ENCODE measurements at regions not wholly inside any gene's neighbourhood (a gene's known extent, or its start where the extent isn't known, plus 50 kb on each side); places are given as distances from the start of the nearest gene placed in this dataset.

DNA sequence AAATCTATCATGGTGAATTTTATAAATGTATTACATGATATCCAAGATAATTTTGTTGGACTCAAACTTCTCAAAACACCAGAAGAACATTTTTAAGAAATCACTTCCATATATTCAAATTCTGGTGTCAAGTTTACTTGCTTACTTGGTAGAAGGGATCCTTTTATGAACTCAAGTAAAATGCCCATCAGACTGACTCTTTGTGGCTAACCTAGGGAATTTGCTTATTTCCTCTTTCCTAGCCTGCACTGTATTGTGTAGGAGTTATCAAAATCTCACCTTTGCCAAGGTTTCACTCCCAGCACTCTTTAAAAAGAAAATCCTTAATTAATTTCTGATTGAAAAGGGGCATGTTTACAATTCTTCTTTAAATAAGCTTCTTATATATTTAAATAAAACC, 196.5 kb downstream of the DUSP6 start:
- no peak overlapping the region for H3K4me3 ChIP-seq (ENCODE audit: low read depth in 2 of 2, low read length in 1 of 2)
- no peak overlapping the region for H3K27ac ChIP-seq (ENCODE audit: low read depth in 2 of 2, low read length in 1 of 2)
- no peaks in the 10 kb centered on the region for H3K79me2 ChIP-seq (ENCODE audit: insufficient read depth)
- peak overlapping the region; percentile 54; the same call in 1 of the 2 replicates for H2AFZ ChIP-seq (ENCODE audit: low read depth)
- no peak for TF ChIP-seq YY1 (IDR thresholded peaks at IDR 0.05; ENCODE audit: low read depth)
- TF ChIP-seq FOXJ3 (CRISPR knock-in tag; IDR thresholded peaks at IDR 0.05) = no peak
- TF ChIP-seq NFIC (IDR thresholded peaks at IDR 0.05; ENCODE audit: borderline replicate concordance) = no peak
- peaks cover 6 to 23% of the 10 kb centered on the region in 2 experiments for H3K4me1 ChIP-seq (ENCODE audit: control insufficient read depth in 1 of 2, insufficient read depth in 2 of 2, low read depth in 1 of 2, low read length in 1 of 2)
- H3K4me2 ChIP-seq = no peak overlapping the region
- no peak overlapping the region for H3K9ac ChIP-seq
- no peaks in the 10 kb centered on the region for H3K36me3 ChIP-seq (replicated peaks in 1 of 2; ENCODE audit: control insufficient read depth in 1 of 2, insufficient read depth in 2 of 2, low read length in 1 of 2)
- no peaks in the 10 kb centered on the region for H3K27me3 ChIP-seq (ENCODE audit: insufficient read depth)
- peaks cover 6% of the 10 kb centered on the region for H3F3A ChIP-seq (replicated peaks; ENCODE audit: insufficient read depth)
- no peaks in the 10 kb centered on the region for H3K9me3 ChIP-seq
- H3K9me2 ChIP-seq = no peaks in the 10 kb centered on the region
- ChIA-PET CTCF (interaction anchor here (1.0 kb wide), 1 partner anchor 19 kb away, joined by 3 read pairs; no protein-coding TSS in a partner anchor), POLR2A (no interaction called here)
- no peaks in the 10 kb centered on the region for H4K20me1 ChIP-seq (ENCODE audit: insufficient read depth)
- no peak for DNase-seq

DNA sequence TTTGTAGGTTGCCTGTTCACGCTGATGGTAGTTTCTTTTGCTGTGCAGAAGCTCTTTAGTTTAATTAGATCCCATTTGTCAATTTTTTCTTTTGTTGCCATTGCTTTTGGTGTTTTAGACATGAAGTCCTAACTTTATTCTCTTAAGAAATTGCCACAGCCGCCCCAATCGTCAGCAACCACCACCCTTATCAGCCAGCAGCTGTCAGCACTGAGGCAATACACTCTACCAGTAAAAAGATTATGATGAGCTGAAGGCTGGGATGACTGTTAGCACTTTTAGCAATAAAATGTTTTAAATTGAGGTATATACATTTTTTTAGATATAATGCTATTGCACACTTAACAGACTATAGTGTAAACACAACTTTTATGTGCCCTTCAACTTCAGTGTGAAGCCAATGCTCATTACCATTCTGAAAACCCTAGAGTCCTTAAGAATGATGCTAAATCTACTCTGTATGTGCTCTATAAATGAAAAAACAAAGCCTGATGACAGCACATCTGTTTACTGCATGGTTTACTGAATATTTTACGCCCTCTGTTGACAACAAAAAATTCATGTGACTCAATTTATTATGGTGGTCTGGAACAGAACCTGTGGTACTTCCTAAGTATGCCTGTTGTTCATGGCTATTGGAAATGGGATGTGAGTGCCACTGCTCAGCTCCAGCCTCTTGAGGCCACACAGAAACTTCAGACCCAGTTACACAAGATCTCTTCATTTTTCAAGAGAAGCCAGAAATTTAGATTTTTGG, 197.4 kb downstream of the DUSP6 start:
- Histone ChIP-seq H3K79me2 (ENCODE audit: insufficient read depth) (no peaks in the 10 kb centered on the region), H4K20me1 (ENCODE audit: insufficient read depth) (no peaks in the 10 kb centered on the region), H3K9ac (no peak overlapping the region), H3K9me2 (no peaks in the 10 kb centered on the region), H3F3A (replicated peaks; ENCODE audit: insufficient read depth) (peaks cover 6% of the 10 kb centered on the region), H3K27me3 (ENCODE audit: insufficient read depth) (no peaks in the 10 kb centered on the region), H3K36me3 (replicated peaks in 1 of 2; ENCODE audit: control insufficient read depth in 1 of 2, insufficient read depth in 2 of 2, low read length in 1 of 2) (no peaks in the 10 kb centered on the region), H3K4me3 (ENCODE audit: low read depth in 2 of 2, low read length in 1 of 2) (no peak overlapping the region), H3K9me3 (no peaks in the 10 kb centered on the region), H3K27ac (ENCODE audit: low read depth in 2 of 2, low read length in 1 of 2) (no peak overlapping the region), H2AFZ (ENCODE audit: low read depth) (no peak overlapping the region), H3K4me1 (ENCODE audit: control insufficient read depth in 1 of 2, insufficient read depth in 2 of 2, low read depth in 1 of 2, low read length in 1 of 2) (peaks cover 0 to 15% of the 10 kb centered on the region in 2 experiments; a peak in 3 of 4 replicates), H3K4me2 (no peak overlapping the region)
- 87% methylated on average over 4 of the region's 4 CpGs for WGBS (ENCODE audit: low lambda C conversion rate)
- ChIA-PET CTCF (interaction anchor here (1.0 kb wide), 1 partner anchor 136 kb away, joined by 3 read pairs; no protein-coding TSS in a partner anchor), POLR2A (no interaction called here)
- no peak for TF ChIP-seq POLR2AphosphoS5 (IDR thresholded peaks at IDR 0.05; ENCODE audit: low read depth, low read length)
- 0 out of 2 replicates have a peak, but pooled peaks have one; percentile 7 for TF ChIP-seq RAD21 (IDR thresholded peaks at IDR 0.05; ENCODE audit: low read length)
- no peak for TF ChIP-seq SIN3A (IDR thresholded peaks at IDR 0.05; ENCODE audit: borderline replicate concordance, low read depth, low read length)
- no peak for DNase-seq

- no peak overlapping the region for H3K27ac ChIP-seq (ENCODE audit: low read depth in 2 of 2, low read length in 1 of 2)
- POLR2A ChIA-PET = interaction anchor here (0.6 kb wide), 1 partner anchor 89 kb away, joined by 3 read pairs; no protein-coding TSS in a partner anchor
- H3K4me1 ChIP-seq (ENCODE audit: control insufficient read depth in 1 of 2, insufficient read depth in 2 of 2, low read depth in 1 of 2, low read length in 1 of 2) = peaks cover 0 to 12% of the 10 kb centered on the region in 2 experiments; a peak in 3 of 4 replicates
- no peak overlapping the region for H3K4me2 ChIP-seq
- no peak for DNase-seq
- H3K9me2 ChIP-seq = no peaks in the 10 kb centered on the region
- H3K36me3 ChIP-seq (replicated peaks in 1 of 2; ENCODE audit: control insufficient read depth in 1 of 2, insufficient read depth in 2 of 2, low read length in 1 of 2) = no peaks in the 10 kb centered on the region
- H3K27me3 ChIP-seq (ENCODE audit: insufficient read depth) = no peaks in the 10 kb centered on the region
- no peak overlapping the region for H3K9ac ChIP-seq
- peaks cover 5% of the 10 kb centered on the region for H3F3A ChIP-seq (replicated peaks; ENCODE audit: insufficient read depth)
- H2AFZ ChIP-seq (ENCODE audit: low read depth) = no peak overlapping the region
- H4K20me1 ChIP-seq (ENCODE audit: insufficient read depth) = no peaks in the 10 kb centered on the region
- no peak overlapping the region for H3K4me3 ChIP-seq (ENCODE audit: low read depth in 2 of 2, low read length in 1 of 2)
- CTCF ChIA-PET = no interaction called here
- no peaks in the 10 kb centered on the region for H3K9me3 ChIP-seq
- no peaks in the 10 kb centered on the region for H3K79me2 ChIP-seq (ENCODE audit: insufficient read depth)
- TF ChIP-seq JUND (IDR thresholded peaks at IDR 0.05) (no peak), ELF1 (IDR thresholded peaks at IDR 0.05) (no peak), CHD2 (IDR thresholded peaks at IDR 0.05; ENCODE audit: low read length, partially characterized antibody) (no peak), NRF1 (IDR thresholded peaks at IDR 0.05; ENCODE audit: low read depth, low read length) (no peak), GATA2 (CRISPR knock-in tag; IDR thresholded peaks at IDR 0.05) (no peak), RAD21 (IDR thresholded peaks at IDR 0.05; ENCODE audit: low read length) (no peak), TCF12 (IDR thresholded peaks at IDR 0.05) (no peak), SIN3A (IDR thresholded peaks at IDR 0.05; ENCODE audit: borderline replicate concordance, low read depth, low read length) (no peak), POLR2AphosphoS5 (IDR thresholded peaks at IDR 0.05; ENCODE audit: low read depth, low read length) (no peak), MEF2A (IDR thresholded peaks at IDR 0.05; ENCODE audit: borderline replicate concordance, low read depth) (no peak), EZH2phosphoT487 (IDR thresholded peaks at IDR 0.05; ENCODE audit: borderline replicate concordance, low read depth) (no peak), EP300 (IDR thresholded peaks at IDR 0.05; ENCODE audit: borderline replicate concordance in 1 of 2, low read depth in 1 of 2, low read length in 1 of 2) (no peak)
- TF ChIP-seq, protein P1, sequence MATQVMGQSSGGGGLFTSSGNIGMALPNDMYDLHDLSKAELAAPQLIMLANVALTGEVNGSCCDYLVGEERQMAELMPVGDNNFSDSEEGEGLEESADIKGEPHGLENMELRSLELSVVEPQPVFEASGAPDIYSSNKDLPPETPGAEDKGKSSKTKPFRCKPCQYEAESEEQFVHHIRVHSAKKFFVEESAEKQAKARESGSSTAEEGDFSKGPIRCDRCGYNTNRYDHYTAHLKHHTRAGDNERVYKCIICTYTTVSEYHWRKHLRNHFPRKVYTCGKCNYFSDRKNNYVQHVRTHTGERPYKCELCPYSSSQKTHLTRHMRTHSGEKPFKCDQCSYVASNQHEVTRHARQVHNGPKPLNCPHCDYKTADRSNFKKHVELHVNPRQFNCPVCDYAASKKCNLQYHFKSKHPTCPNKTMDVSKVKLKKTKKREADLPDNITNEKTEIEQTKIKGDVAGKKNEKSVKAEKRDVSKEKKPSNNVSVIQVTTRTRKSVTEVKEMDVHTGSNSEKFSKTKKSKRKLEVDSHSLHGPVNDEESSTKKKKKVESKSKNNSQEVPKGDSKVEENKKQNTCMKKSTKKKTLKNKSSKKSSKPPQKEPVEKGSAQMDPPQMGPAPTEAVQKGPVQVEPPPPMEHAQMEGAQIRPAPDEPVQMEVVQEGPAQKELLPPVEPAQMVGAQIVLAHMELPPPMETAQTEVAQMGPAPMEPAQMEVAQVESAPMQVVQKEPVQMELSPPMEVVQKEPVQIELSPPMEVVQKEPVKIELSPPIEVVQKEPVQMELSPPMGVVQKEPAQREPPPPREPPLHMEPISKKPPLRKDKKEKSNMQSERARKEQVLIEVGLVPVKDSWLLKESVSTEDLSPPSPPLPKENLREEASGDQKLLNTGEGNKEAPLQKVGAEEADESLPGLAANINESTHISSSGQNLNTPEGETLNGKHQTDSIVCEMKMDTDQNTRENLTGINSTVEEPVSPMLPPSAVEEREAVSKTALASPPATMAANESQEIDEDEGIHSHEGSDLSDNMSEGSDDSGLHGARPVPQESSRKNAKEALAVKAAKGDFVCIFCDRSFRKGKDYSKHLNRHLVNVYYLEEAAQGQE (IDR thresholded peaks at IDR 0.05; ENCODE audit: low read depth, low read length) = no peak
- TF ChIP-seq, protein P2, sequence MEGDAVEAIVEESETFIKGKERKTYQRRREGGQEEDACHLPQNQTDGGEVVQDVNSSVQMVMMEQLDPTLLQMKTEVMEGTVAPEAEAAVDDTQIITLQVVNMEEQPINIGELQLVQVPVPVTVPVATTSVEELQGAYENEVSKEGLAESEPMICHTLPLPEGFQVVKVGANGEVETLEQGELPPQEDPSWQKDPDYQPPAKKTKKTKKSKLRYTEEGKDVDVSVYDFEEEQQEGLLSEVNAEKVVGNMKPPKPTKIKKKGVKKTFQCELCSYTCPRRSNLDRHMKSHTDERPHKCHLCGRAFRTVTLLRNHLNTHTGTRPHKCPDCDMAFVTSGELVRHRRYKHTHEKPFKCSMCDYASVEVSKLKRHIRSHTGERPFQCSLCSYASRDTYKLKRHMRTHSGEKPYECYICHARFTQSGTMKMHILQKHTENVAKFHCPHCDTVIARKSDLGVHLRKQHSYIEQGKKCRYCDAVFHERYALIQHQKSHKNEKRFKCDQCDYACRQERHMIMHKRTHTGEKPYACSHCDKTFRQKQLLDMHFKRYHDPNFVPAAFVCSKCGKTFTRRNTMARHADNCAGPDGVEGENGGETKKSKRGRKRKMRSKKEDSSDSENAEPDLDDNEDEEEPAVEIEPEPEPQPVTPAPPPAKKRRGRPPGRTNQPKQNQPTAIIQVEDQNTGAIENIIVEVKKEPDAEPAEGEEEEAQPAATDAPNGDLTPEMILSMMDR (IDR thresholded peaks at IDR 0.05) = no peak
Observed at GRCh38 chr12:89153341-89153740, 199.0 kb downstream of the DUSP6 start.
